HCT116 (cell line): ENCODE measurements at regions not wholly inside any gene's neighbourhood (a gene's known extent, or its start where the extent isn't known, plus 50 kb on each side); places are given as distances from the start of the nearest gene placed in this dataset.

Source experiments
- ATAC-seq: fragments of 200-7000 bp; cut with Tn5 transposase; 2 replicates; pipeline ENCODE4 v1.9.1; 2020; ENCODE audit warnings: mild to moderate bottlenecking, moderate library complexity
- BruUV-seq: library from RNA; stranded (reverse); fragments of 400-500 nt; replicated peaks from 2 replicates; lab custom pipeline; 2021; lab: Mats Ljungman, UMichigan
- CTCF ChIA-PET: fragments of 300-600 bp; sonication (Branson Sonifier 250); formaldehyde crosslinking; loops from one replicate; lab custom pipeline; 2021; ENCODE audit warnings: antibody characterized with exemption; lab: Charles Lee
- POLR2A ChIA-PET: fragments of 300-600, 350-600 bp; sonication (Branson Sonifier 250); formaldehyde crosslinking; loops from one replicate; lab custom pipeline; 2021; ENCODE audit warnings: antibody characterized with exemption; lab: Charles Lee
- RAD21 ChIA-PET, 2 experiments: fragments of 300-600 bp; sonication (Branson Sonifier 250); formaldehyde crosslinking; loops; one replicate each; lab custom pipeline; 2023; ENCODE audit warnings: low total read pairs in 2 of 2; ENCODE audit not compliant: uncharacterized antibody in 2 of 2, unreplicated experiment in 2 of 2, low non-redundant PET in 1 of 2; lab: Charles Lee
- DNase-seq: peaks from one replicate; pipeline ENCODE4 v3.0.0-alpha.2; 2010; ENCODE audit warnings: low read depth, low spot score
- H2AFZ ChIP-seq: fragments of 200-600 bp; shearing (Covaris generic), sonication (generic); 2 replicates; pipeline ENCODE4 v1.6.1; 2017; ENCODE audit warnings: low read depth, mixed run types, mixed read lengths, antibody characterized with exemption, low read length; ENCODE audit not compliant: poor library complexity, severe bottlenecking
- H3K27ac ChIP-seq: 2 replicates; pipeline ENCODE4 v1.5.1; 2012; ENCODE audit warnings: low read depth, low read length
- H3K27me3 ChIP-seq: fragments of 200-600 bp; sonication (generic); 2 replicates; pipeline ENCODE4 v1.6.1; 2016; ENCODE audit warnings: mixed run types, low read length, mixed read lengths; ENCODE audit not compliant: insufficient read depth
- H3K36me3 ChIP-seq, 2 experiments: fragments of 200-500 bp in 1 of 2; fragments of 200-600 bp in 1 of 2; sonication (Bioruptor generic) in 1 of 2; sonication (generic) in 1 of 2; 2 replicates each; pipeline versions ENCODE4 v1.5.1 to v1.6.1; 2014 to 2016; ENCODE audit warnings: low read length in 2 of 2, inconsistent platforms in 1 of 2, mixed read lengths in 1 of 2, mixed run types in 1 of 2; ENCODE audit not compliant: insufficient read depth in 2 of 2, control insufficient read depth in 1 of 2
- H3K4me1 ChIP-seq, 2 experiments: fragments of 200-600 bp in 1 of 2; sonication (generic) in 1 of 2; 2 replicates each; pipeline versions ENCODE4 v1.5.1 to v1.6.1; 2012 to 2017; ENCODE audit warnings: low read length in 2 of 2, inconsistent platforms in 1 of 2, mild to moderate bottlenecking in 1 of 2, mixed read lengths in 1 of 2, mixed run types in 1 of 2, moderate library complexity in 1 of 2; ENCODE audit not compliant: insufficient read depth in 2 of 2, control insufficient read depth in 1 of 2
- H3K4me2 ChIP-seq: fragments of 200-600 bp; sonication (generic); 2 replicates; pipeline ENCODE4 v1.6.1; 2017; ENCODE audit warnings: mixed run types, low read length, mixed read lengths
- H3K4me3 ChIP-seq, 2 experiments: fragments of 200-600 bp in 1 of 2; sonication (generic) in 1 of 2; replicated peaks in 1 of 2; 2 replicates each; pipeline ENCODE4 v1.5.1; 2011 to 2016; ENCODE audit warnings: low read length in 2 of 2, control low read depth in 1 of 2, low read depth in 1 of 2, mild to moderate bottlenecking in 1 of 2, mixed read lengths in 1 of 2, mixed run types in 1 of 2
- H3K79me2 ChIP-seq: fragments of 200-600 bp; sonication (generic); 2 replicates; pipeline ENCODE4 v1.6.1; 2017; ENCODE audit warnings: mild to moderate bottlenecking, mixed run types, low read length, moderate library complexity, mixed read lengths; ENCODE audit not compliant: insufficient read depth
- H3K9ac ChIP-seq: fragments of 200-600 bp; sonication (generic); 2 replicates; pipeline ENCODE4 v1.6.1; 2016; ENCODE audit warnings: low read length, mixed read lengths
- H3K9me2 ChIP-seq: fragments of 200-600 bp; sonication (generic), shearing (Covaris generic); 2 replicates; pipeline ENCODE4 v1.6.1; 2017; ENCODE audit warnings: mixed run types, mild to moderate bottlenecking, moderate library complexity; ENCODE audit not compliant: insufficient read depth
- H3K9me3 ChIP-seq, 2 experiments: fragments of 200-500 bp in 1 of 2; fragments of 200-600 bp in 1 of 2; sonication (Bioruptor generic) in 1 of 2; sonication (generic) in 1 of 2; 2 replicates each; pipeline ENCODE4 v1.6.1; 2014 to 2017; ENCODE audit warnings: low read length in 2 of 2, mixed read lengths in 2 of 2, inconsistent platforms in 1 of 2, low read depth in 1 of 2, mild to moderate bottlenecking in 1 of 2, mixed run types in 1 of 2, moderate library complexity in 1 of 2; ENCODE audit not compliant: control insufficient read depth in 1 of 2, insufficient read depth in 1 of 2
- H4K20me1 ChIP-seq: fragments of 200-600 bp; sonication (generic), shearing (Covaris generic); 2 replicates; pipeline ENCODE4 v1.6.1; 2017; ENCODE audit warnings: mixed run types, mild to moderate bottlenecking, moderate library complexity; ENCODE audit not compliant: insufficient read depth
- CBX3 ChIP-seq: IDR thresholded peaks from 2 replicates; pipeline ENCODE4 v1.6.1; 2012; ENCODE audit warnings: low read depth
- ELF1 ChIP-seq: IDR thresholded peaks from 2 replicates; pipeline ENCODE4 v1.6.1; 2012; ENCODE audit warnings: low read depth, borderline replicate concordance
- EZH2 ChIP-seq: fragments of 200-600 bp; sonication (generic); IDR thresholded peaks from 2 replicates; pipeline ENCODE4 v1.6.1; 2017; ENCODE audit warnings: antibody characterized with exemption, mixed run types
- JUND ChIP-seq: IDR thresholded peaks from 2 replicates; pipeline ENCODE4 v1.6.1; 2012
- SIN3A ChIP-seq: IDR thresholded peaks from 2 replicates; pipeline ENCODE4 v1.6.1; 2012; ENCODE audit warnings: low read depth
- intact Hi-C: fragments of 100-400 bp; cut with micrococcal nuclease; formaldehyde crosslinking; loops from 2 replicates; pipeline ENCODE4 v1.10.0; 2022
- TF ChIP-seq, protein P1 (sequence below): IDR thresholded peaks from 2 replicates; pipeline ENCODE4 v1.6.1; 2011; ENCODE audit warnings: mild to moderate bottlenecking, low read length, moderate library complexity; ENCODE audit not compliant: insufficient replicate concordance; ENCODE audit errors: extremely low read depth
- TF ChIP-seq, protein P2 (sequence below), 3 experiments: fragments of 200-600 bp in 1 of 3; sonication (generic) in 1 of 3; IDR thresholded peaks in 2 of 3; conservative IDR thresholded peaks in 1 of 3; 2 replicates each; pipeline ENCODE4 v1.5.1; 2012 to 2017; ENCODE audit warnings: low read depth in 2 of 3, low read length in 2 of 3, antibody characterized with exemption in 1 of 3, borderline replicate concordance in 1 of 3, control low read depth in 1 of 3, mild to moderate bottlenecking in 1 of 3, mixed read lengths in 1 of 3, mixed run types in 1 of 3, moderate library complexity in 1 of 3; ENCODE audit not compliant: insufficient read depth in 1 of 3
- TF ChIP-seq, protein P3 (sequence below): IDR thresholded peaks from 2 replicates; pipeline ENCODE4 v1.6.1; 2012

DNA sequence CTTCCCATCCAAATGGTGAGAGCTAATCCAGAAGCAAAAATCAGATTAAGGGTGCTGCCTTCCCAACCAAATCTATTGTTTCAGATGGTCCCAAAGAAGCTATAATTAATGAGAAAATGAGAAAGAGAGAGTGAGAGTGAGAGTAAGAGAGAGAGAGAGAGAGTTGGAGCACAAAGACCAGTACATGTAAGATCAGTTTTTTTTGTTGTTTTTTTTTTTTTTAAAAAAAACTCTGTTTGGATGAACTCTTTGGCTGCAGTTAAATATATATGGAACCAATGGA lies 305.6 kb downstream of the PTEN start:
- CTCF ChIA-PET = no interaction called here

More for the DNA sequence above, 305.6 kb downstream of the PTEN start:
- Histone ChIP-seq H3K9me3 (no peaks in the 10 kb centered on the region), H4K20me1 (no peaks in the 10 kb centered on the region), H3K36me3 (no peaks in the 10 kb centered on the region), H2AFZ (no peak overlapping the region), H3K27me3 (no peaks in the 10 kb centered on the region), H3K4me3 (no peak overlapping the region), H3K4me2 (no peak overlapping the region), H3K27ac (no peak overlapping the region), H3K4me1 (no peaks in the 10 kb centered on the region), H3K9me2 (no peaks in the 10 kb centered on the region), H3K79me2 (no peaks in the 10 kb centered on the region), H3K9ac (no peak overlapping the region)
- ChIA-PET RAD21 (no interaction called here), POLR2A (no interaction called here)
- intact Hi-C loops = no loop called here
- ATAC-seq (no peak), DNase-seq (no peak)
- TF ChIP-seq, protein P1, sequence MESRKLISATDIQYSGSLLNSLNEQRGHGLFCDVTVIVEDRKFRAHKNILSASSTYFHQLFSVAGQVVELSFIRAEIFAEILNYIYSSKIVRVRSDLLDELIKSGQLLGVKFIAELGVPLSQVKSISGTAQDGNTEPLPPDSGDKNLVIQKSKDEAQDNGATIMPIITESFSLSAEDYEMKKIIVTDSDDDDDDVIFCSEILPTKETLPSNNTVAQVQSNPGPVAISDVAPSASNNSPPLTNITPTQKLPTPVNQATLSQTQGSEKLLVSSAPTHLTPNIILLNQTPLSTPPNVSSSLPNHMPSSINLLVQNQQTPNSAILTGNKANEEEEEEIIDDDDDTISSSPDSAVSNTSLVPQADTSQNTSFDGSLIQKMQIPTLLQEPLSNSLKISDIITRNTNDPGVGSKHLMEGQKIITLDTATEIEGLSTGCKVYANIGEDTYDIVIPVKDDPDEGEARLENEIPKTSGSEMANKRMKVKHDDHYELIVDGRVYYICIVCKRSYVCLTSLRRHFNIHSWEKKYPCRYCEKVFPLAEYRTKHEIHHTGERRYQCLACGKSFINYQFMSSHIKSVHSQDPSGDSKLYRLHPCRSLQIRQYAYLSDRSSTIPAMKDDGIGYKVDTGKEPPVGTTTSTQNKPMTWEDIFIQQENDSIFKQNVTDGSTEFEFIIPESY = no peak
- TF ChIP-seq CBX3 (no peak), ELF1 (no peak), JUND (no peak), SIN3A (no peak), EZH2 (no peak)
- TF ChIP-seq, protein P2, sequence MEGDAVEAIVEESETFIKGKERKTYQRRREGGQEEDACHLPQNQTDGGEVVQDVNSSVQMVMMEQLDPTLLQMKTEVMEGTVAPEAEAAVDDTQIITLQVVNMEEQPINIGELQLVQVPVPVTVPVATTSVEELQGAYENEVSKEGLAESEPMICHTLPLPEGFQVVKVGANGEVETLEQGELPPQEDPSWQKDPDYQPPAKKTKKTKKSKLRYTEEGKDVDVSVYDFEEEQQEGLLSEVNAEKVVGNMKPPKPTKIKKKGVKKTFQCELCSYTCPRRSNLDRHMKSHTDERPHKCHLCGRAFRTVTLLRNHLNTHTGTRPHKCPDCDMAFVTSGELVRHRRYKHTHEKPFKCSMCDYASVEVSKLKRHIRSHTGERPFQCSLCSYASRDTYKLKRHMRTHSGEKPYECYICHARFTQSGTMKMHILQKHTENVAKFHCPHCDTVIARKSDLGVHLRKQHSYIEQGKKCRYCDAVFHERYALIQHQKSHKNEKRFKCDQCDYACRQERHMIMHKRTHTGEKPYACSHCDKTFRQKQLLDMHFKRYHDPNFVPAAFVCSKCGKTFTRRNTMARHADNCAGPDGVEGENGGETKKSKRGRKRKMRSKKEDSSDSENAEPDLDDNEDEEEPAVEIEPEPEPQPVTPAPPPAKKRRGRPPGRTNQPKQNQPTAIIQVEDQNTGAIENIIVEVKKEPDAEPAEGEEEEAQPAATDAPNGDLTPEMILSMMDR (IDR thresholded peaks at IDR 0.05 in 2 of 3, conservative IDR thresholded peaks at IDR 0.05 in 1 of 3; ENCODE audit: borderline replicate concordance in 1 of 3, insufficient read depth in 1 of 3, low read depth in 2 of 3, low read length in 2 of 3) = no peak
- TF ChIP-seq, protein P3, sequence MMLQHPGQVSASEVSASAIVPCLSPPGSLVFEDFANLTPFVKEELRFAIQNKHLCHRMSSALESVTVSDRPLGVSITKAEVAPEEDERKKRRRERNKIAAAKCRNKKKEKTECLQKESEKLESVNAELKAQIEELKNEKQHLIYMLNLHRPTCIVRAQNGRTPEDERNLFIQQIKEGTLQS = no peak
- no TSS peak for BruUV-seq
